Cardiac muscle cell (in vitro differentiated cells and primary cell): ENCODE measurements at regions not wholly inside any gene's neighbourhood (a gene's known extent, or its start where the extent isn't known, plus 50 kb on each side); places are given as distances from the start of the nearest gene placed in this dataset.
"Not testable (repeated sequence)": the region's sequence is repeated elsewhere in the genome, so short reads cannot be mapped to it uniquely, and the experiment has no call there.

Experiments
- DNase-seq, 2 donors: peaks; one replicate each; pipeline versions ENCODE4 v3.0.0 to v3.0.0-alpha.2; 2010 to 2017; ENCODE audit warnings: low read depth in 1 of 2, low spot score in 1 of 2
- H3K27ac ChIP-seq: fragments of 200-600 bp; sonication (generic); 2 replicates; pipeline ENCODE4 v1.5.1; 2016
- H3K27me3 ChIP-seq: fragments of 200-600 bp; sonication (generic); 2 replicates; pipeline ENCODE4 v1.6.0; 2016; ENCODE audit warnings: control low read depth
- H3K36me3 ChIP-seq: fragments of 200-600 bp; sonication (generic); 2 replicates; pipeline ENCODE4 v1.5.1; 2016; ENCODE audit warnings: control low read depth
- H3K4me1 ChIP-seq: fragments of 200-600 bp; sonication (generic); 2 replicates; pipeline ENCODE4 v1.8.1; 2017; ENCODE audit warnings: low read depth, mild to moderate bottlenecking, mixed run types
- H3K4me3 ChIP-seq: fragments of 200-600 bp; sonication (generic); 2 replicates; pipeline ENCODE4 v1.5.1; 2016; ENCODE audit warnings: mild to moderate bottlenecking
- H3K9me3 ChIP-seq: fragments of 200-600 bp; sonication (generic); 2 replicates; pipeline ENCODE4 v1.5.1; 2017; ENCODE audit warnings: low read depth, mild to moderate bottlenecking, control low read depth
- TF ChIP-seq, protein P1 (sequence below): IDR thresholded peaks from 2 replicates; pipeline ENCODE4 v1.5.1; 2012; ENCODE audit warnings: low read depth, mild to moderate bottlenecking, low read length

DNA sequence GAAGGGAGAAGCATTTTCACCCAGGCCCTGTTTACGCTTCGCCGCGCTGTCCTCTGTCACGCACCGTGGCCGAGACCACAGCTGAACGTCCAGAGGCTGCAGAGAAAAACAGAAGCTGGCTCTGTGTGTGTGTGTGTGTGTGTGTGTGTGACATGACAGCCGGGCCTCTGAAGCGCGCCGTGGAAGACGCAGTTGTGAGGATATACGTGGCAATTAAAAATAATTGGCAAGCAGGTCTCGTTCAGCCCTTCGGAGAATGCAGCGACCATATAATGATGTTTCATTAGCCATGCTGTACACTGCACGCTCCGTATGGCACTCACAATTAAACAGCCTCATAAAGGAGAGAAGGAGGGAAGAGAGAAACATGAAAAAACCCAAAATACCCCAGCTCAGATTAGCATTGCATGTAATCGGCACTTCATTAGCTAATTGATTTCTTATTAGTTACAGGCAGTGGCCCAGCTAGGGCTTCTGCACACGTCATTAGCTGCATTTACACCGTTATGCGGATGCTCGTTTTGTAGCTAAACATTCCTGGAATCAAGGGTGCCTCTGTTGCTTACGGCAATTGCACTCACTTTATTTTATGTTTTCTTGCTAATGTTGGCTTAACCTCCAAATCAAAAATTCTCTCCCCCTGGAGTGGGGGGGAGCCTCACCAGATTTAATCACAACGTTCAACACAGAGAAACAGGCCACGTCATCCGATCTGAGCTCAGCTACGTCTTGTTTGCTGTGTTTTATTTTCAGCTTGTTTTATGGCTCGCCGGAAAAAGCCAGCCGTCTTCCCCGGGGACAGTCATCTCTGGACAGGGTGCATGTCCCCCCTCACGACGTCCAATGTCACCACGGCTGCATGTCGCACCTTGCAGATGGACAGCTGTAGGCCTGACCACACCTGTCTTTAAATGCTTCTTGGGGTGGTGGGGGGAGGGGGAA is 74.6 kb upstream of the SHOX start:
- TF ChIP-seq, protein P1, sequence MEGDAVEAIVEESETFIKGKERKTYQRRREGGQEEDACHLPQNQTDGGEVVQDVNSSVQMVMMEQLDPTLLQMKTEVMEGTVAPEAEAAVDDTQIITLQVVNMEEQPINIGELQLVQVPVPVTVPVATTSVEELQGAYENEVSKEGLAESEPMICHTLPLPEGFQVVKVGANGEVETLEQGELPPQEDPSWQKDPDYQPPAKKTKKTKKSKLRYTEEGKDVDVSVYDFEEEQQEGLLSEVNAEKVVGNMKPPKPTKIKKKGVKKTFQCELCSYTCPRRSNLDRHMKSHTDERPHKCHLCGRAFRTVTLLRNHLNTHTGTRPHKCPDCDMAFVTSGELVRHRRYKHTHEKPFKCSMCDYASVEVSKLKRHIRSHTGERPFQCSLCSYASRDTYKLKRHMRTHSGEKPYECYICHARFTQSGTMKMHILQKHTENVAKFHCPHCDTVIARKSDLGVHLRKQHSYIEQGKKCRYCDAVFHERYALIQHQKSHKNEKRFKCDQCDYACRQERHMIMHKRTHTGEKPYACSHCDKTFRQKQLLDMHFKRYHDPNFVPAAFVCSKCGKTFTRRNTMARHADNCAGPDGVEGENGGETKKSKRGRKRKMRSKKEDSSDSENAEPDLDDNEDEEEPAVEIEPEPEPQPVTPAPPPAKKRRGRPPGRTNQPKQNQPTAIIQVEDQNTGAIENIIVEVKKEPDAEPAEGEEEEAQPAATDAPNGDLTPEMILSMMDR = no peak
- Histone ChIP-seq H3K4me3 (no peak overlapping the region), H3K27me3 (no peaks in the 10 kb centered on the region), H3K36me3 (no peaks in the 10 kb centered on the region), H3K27ac (no peak overlapping the region), H3K4me1 (no peaks in the 10 kb centered on the region), H3K9me3 (no peaks in the 10 kb centered on the region)
- no peak for DNase-seq

GRCh38 chrX:557601-558000 is 73.0 kb upstream of the SHOX start:
- not testable (repeated sequence) for H3K27ac ChIP-seq, H3K27me3 ChIP-seq, H3K9me3 ChIP-seq, H3K4me1 ChIP-seq, H3K4me3 ChIP-seq, DNase-seq, H3K36me3 ChIP-seq

GRCh38 chrX:559282-559681 is 71.3 kb upstream of the SHOX start:
- not testable (repeated sequence) for H3K4me1 ChIP-seq, H3K27ac ChIP-seq, H3K9me3 ChIP-seq, H3K27me3 ChIP-seq, DNase-seq, H3K4me3 ChIP-seq, H3K36me3 ChIP-seq

GRCh38 chrX:567891-568290 is 62.7 kb upstream of the SHOX start:
- TF ChIP-seq, protein P1 = no peak
- H3K4me1 ChIP-seq = no peaks in the 10 kb centered on the region
- no peaks in the 10 kb centered on the region for H3K27me3 ChIP-seq
- no peak overlapping the region for H3K27ac ChIP-seq
- no peaks in the 10 kb centered on the region for H3K36me3 ChIP-seq
- H3K4me3 ChIP-seq = no peak overlapping the region
- DNase-seq = no peak
- H3K9me3 ChIP-seq = no peaks in the 10 kb centered on the region

DNA sequence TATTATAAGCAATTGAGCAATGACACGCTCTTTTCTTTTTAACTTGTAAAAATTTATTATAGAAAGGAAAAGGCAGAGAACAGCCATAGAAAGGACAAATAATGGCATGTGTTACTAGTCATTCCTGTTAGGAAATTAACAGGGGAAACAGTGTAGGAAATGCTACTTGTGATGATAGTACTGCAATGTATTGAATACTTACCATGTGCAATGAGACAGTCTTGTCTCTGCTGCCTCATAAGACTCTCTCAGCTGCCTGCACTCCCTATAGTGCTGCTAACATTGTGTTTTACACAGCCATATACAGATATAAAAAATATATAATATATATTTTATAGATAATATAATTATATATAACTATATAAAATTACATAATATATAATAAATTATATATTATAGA is 62.3 kb upstream of the SHOX start:
- H3K4me1 ChIP-seq = no peaks in the 10 kb centered on the region
- no peaks in the 10 kb centered on the region for H3K9me3 ChIP-seq
- H3K27me3 ChIP-seq = no peaks in the 10 kb centered on the region
- TF ChIP-seq, protein P1 = no peak
- DNase-seq = no peak
- H3K27ac ChIP-seq = no peak overlapping the region
- H3K36me3 ChIP-seq = no peaks in the 10 kb centered on the region
- no peak overlapping the region for H3K4me3 ChIP-seq

DNA sequence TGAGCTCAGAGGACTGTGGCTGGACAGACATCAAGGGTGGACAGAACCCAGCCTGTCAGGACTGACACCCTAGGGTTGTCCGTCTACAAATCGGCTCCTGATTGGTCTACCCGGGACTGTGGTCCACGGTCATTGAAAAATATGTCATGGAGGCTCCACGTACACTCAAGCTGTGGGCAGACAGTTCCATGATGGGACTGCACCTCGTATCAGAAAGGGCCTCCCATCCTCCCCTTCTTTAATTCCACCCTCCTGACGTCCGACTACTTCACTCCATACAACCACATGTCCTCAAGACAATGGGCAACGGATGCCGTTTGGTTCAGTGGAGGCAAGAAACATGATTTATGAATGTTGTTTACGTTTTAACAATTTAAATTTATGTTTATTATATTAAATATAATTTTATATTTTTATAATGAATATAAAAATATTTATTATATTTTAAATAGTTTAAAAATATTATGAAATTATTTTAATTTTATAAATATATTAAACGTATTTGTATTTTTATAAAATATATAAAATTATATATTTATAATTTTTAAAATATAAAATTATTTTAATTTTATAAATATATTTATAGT is 58.0 kb upstream of the SHOX start:
- TF ChIP-seq, protein P1 = no peak
- Histone ChIP-seq H3K9me3 (no peaks in the 10 kb centered on the region), H3K4me1 (no peaks in the 10 kb centered on the region), H3K4me3 (no peak overlapping the region), H3K27me3 (no peaks in the 10 kb centered on the region), H3K27ac (no peak overlapping the region), H3K36me3 (no peaks in the 10 kb centered on the region)
- no peak for DNase-seq
